ENCODE measurements at regions not wholly inside any gene's neighbourhood (a gene's known extent, or its start where the extent isn't known, plus 50 kb on each side); places are given as distances from the start of the nearest gene placed in this dataset.

- TF ChIP-seq EZH2phosphoT487 (IDR thresholded peaks at IDR 0.05; ENCODE audit: low read depth) (no peak), CTCF (IDR thresholded peaks at IDR 0.05; ENCODE audit: low read depth, low read length) (no peak)
- Histone ChIP-seq H2AFZ (ENCODE audit: low read depth, low read length) (no peak overlapping the region), H3K27ac (ENCODE audit: low read length) (no peak overlapping the region)
Observed at GRCh38 chr13:103403148-103403740, 337.0 kb upstream of the SLC10A2 start.

GRCh38 chr13:103395139-103395538 lies 328.9 kb upstream of the SLC10A2 start:
- no peaks in the 10 kb centered on the region for H3K27me3 ChIP-seq (ENCODE audit: low read depth, low read length)
- no peaks in the 10 kb centered on the region for H3K36me3 ChIP-seq (replicated peaks; ENCODE audit: low read depth, low read length)
- H2AFZ ChIP-seq (ENCODE audit: low read depth, low read length): no peak overlapping the region
- no peak overlapping the region for H3K4me2 ChIP-seq (ENCODE audit: low read length)
- TF ChIP-seq EZH2phosphoT487 (IDR thresholded peaks at IDR 0.05; ENCODE audit: low read depth) (no peak), CTCF (IDR thresholded peaks at IDR 0.05; ENCODE audit: low read depth, low read length) (no peak)
- no peaks in the 10 kb centered on the region for H4K20me1 ChIP-seq (ENCODE audit: insufficient read depth, low read length)
- H3K4me3 ChIP-seq (ENCODE audit: low read length): no peak overlapping the region
- H3K9ac ChIP-seq (ENCODE audit: low read length): no peak overlapping the region
- no peaks in the 10 kb centered on the region for H3K9me3 ChIP-seq (ENCODE audit: insufficient read depth, low read length)
- H3K79me2 ChIP-seq (ENCODE audit: low read length): no peaks in the 10 kb centered on the region
- H3K27ac ChIP-seq (ENCODE audit: low read length): no peak overlapping the region
- no peaks in the 10 kb centered on the region for H3K4me1 ChIP-seq (ENCODE audit: low read length)

More at GRCh38 chr13:103403148-103403740, 337.0 kb upstream of the SLC10A2 start:
- Histone ChIP-seq H3K9me3 (ENCODE audit: insufficient read depth, low read length) (no peaks in the 10 kb centered on the region), H4K20me1 (ENCODE audit: insufficient read depth, low read length) (no peaks in the 10 kb centered on the region), H3K27me3 (ENCODE audit: low read depth, low read length) (no peaks in the 10 kb centered on the region), H3K9ac (ENCODE audit: low read length) (no peak overlapping the region), H3K79me2 (ENCODE audit: low read length) (no peaks in the 10 kb centered on the region), H3K4me3 (ENCODE audit: low read length) (no peak overlapping the region), H3K36me3 (replicated peaks; ENCODE audit: low read depth, low read length) (no peaks in the 10 kb centered on the region), H3K4me1 (ENCODE audit: low read length) (no peaks in the 10 kb centered on the region), H3K4me2 (ENCODE audit: low read length) (no peak overlapping the region)

GRCh38 chr13:103394618-103395017 lies 328.4 kb upstream of the SLC10A2 start:
- no peaks in the 10 kb centered on the region for H3K9me3 ChIP-seq (ENCODE audit: insufficient read depth, low read length)
- no peaks in the 10 kb centered on the region for H4K20me1 ChIP-seq (ENCODE audit: insufficient read depth, low read length)

GRCh38 chr13:103391936-103392335 lies 325.7 kb upstream of the SLC10A2 start:
- Histone ChIP-seq H3K9me3 (ENCODE audit: insufficient read depth, low read length) (no peaks in the 10 kb centered on the region), H3K4me1 (ENCODE audit: low read length) (no peaks in the 10 kb centered on the region), H3K36me3 (replicated peaks; ENCODE audit: low read depth, low read length) (no peaks in the 10 kb centered on the region), H3K9ac (ENCODE audit: low read length) (no peak overlapping the region), H3K4me3 (ENCODE audit: low read length) (no peak overlapping the region), H4K20me1 (ENCODE audit: insufficient read depth, low read length) (no peaks in the 10 kb centered on the region), H3K27ac (ENCODE audit: low read length) (no peak overlapping the region), H2AFZ (ENCODE audit: low read depth, low read length) (no peak overlapping the region), H3K27me3 (ENCODE audit: low read depth, low read length) (no peaks in the 10 kb centered on the region), H3K4me2 (ENCODE audit: low read length) (no peak overlapping the region), H3K79me2 (ENCODE audit: low read length) (no peaks in the 10 kb centered on the region)
- TF ChIP-seq CTCF (IDR thresholded peaks at IDR 0.05; ENCODE audit: low read depth, low read length) (no peak), EZH2phosphoT487 (IDR thresholded peaks at IDR 0.05; ENCODE audit: low read depth) (no peak)

More at GRCh38 chr13:103394618-103395017, 328.4 kb upstream of the SLC10A2 start:
- Histone ChIP-seq H3K4me3 (ENCODE audit: low read length) (no peak overlapping the region), H3K4me2 (ENCODE audit: low read length) (no peak overlapping the region), H3K36me3 (replicated peaks; ENCODE audit: low read depth, low read length) (no peaks in the 10 kb centered on the region), H3K27me3 (ENCODE audit: low read depth, low read length) (no peaks in the 10 kb centered on the region), H3K79me2 (ENCODE audit: low read length) (no peaks in the 10 kb centered on the region), H3K4me1 (ENCODE audit: low read length) (no peaks in the 10 kb centered on the region), H2AFZ (ENCODE audit: low read depth, low read length) (no peak overlapping the region), H3K27ac (ENCODE audit: low read length) (no peak overlapping the region), H3K9ac (ENCODE audit: low read length) (no peak overlapping the region)
- TF ChIP-seq CTCF (IDR thresholded peaks at IDR 0.05; ENCODE audit: low read depth, low read length) (no peak), EZH2phosphoT487 (IDR thresholded peaks at IDR 0.05; ENCODE audit: low read depth) (no peak)

Data from OCI-LY3 (cell line).